GM18519 (cell line): ENCODE measurements at regions not wholly inside any gene's neighbourhood (a gene's known extent, or its start where the extent isn't known, plus 50 kb on each side); places are given as distances from the start of the nearest gene placed in this dataset.
A peak's percentile ranks its signal among the peaks of the same experiment; 100 is the strongest.
"Not testable (repeated sequence)": the region's sequence is repeated elsewhere in the genome, so short reads cannot be mapped to it uniquely, and the experiment has no call there.

Source experiments
- ATAC-seq: cut with Tn5 transposase; IDR thresholded peaks from one replicate; pipeline ENCODE4 v1.9.1; 2021; ENCODE audit warnings: mild to moderate bottlenecking, moderate library complexity; ENCODE audit not compliant: unreplicated experiment, low FRiP score

- no peak for ATAC-seq
Measured at GRCh38 chr4:36582198-36582597, 300.8 kb downstream of the DTHD1 start.

GRCh38 chr4:36587909-36588472 lies 306.6 kb downstream of the DTHD1 start:
- ATAC-seq = no peak

- ATAC-seq = no peak
Measured at GRCh38 chr4:36590343-36590742, 308.9 kb downstream of the DTHD1 start.

- no peak for ATAC-seq
Measured at GRCh38 chr4:36601864-36602495, 320.6 kb downstream of the DTHD1 start.

GRCh38 chr4:36609661-36610060 lies 328.2 kb downstream of the DTHD1 start:
- no peak for ATAC-seq

GRCh38 chr4:36610628-36611027 lies 329.2 kb downstream of the DTHD1 start:
- ATAC-seq = no peak

GRCh38 chr4:36613142-36613541 lies 331.7 kb downstream of the DTHD1 start:
- ATAC-seq = not testable (repeated sequence)

GRCh38 chr4:36614011-36614410 lies 332.6 kb downstream of the DTHD1 start:
- ATAC-seq = no peak

GRCh38 chr4:36618102-36618501 lies 336.7 kb downstream of the DTHD1 start:
- ATAC-seq = no peak

- ATAC-seq = no peak
Measured at GRCh38 chr4:36624030-36624429, 342.6 kb downstream of the DTHD1 start.

GRCh38 chr4:36638273-36638811 lies 356.9 kb downstream of the DTHD1 start:
- ATAC-seq = no peak

- no peak for ATAC-seq
Measured at GRCh38 chr4:36640876-36641275, 359.5 kb downstream of the DTHD1 start.

GRCh38 chr4:36651253-36651652 lies 369.8 kb downstream of the DTHD1 start:
- ATAC-seq = peak; percentile 99

- no peak for ATAC-seq
Measured at GRCh38 chr4:36652857-36653256, 371.4 kb downstream of the DTHD1 start.

- no peak for ATAC-seq
Measured at GRCh38 chr4:36665985-36666527, 384.6 kb downstream of the DTHD1 start.

- ATAC-seq = no peak
Measured at GRCh38 chr4:36675436-36675835, 394.0 kb downstream of the DTHD1 start.

GRCh38 chr4:36676139-36677050 lies 395.0 kb downstream of the DTHD1 start:
- ATAC-seq = no peak

GRCh38 chr4:36677112-36677511 lies 395.7 kb downstream of the DTHD1 start:
- no peak for ATAC-seq

GRCh38 chr4:36677874-36678273 lies 396.5 kb downstream of the DTHD1 start:
- no peak for ATAC-seq

- ATAC-seq = no peak
Measured at GRCh38 chr4:36687681-36688080, 406.3 kb downstream of the DTHD1 start.

GRCh38 chr4:36692586-36692985 lies 411.2 kb downstream of the DTHD1 start:
- ATAC-seq = no peak
